ENCODE measurements at regions not wholly inside any gene's neighbourhood (a gene's known extent, or its start where the extent isn't known, plus 50 kb on each side); places are given as distances from the start of the nearest gene placed in this dataset.

DNA sequence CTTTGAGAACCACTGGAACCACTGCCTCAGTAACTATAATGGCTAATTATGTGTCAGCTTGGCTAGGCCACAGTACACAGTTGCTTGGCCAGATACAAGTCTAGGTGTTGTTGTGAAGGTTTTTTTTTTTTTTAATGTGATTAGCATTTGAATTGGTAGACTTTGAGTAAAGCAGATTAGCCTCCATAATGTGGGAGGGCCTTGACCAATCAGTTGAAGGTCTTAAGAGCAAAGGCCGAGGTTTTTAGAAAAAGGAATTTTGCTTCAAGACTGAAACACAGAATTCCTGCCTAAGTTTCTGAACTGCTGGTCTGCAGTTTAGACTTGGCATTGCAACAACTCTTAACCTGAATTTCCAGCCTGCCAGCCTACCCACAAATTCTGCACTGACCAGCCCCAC, 451.6 kb upstream of the AZI2 start:
- TF ChIP-seq, protein P1, sequence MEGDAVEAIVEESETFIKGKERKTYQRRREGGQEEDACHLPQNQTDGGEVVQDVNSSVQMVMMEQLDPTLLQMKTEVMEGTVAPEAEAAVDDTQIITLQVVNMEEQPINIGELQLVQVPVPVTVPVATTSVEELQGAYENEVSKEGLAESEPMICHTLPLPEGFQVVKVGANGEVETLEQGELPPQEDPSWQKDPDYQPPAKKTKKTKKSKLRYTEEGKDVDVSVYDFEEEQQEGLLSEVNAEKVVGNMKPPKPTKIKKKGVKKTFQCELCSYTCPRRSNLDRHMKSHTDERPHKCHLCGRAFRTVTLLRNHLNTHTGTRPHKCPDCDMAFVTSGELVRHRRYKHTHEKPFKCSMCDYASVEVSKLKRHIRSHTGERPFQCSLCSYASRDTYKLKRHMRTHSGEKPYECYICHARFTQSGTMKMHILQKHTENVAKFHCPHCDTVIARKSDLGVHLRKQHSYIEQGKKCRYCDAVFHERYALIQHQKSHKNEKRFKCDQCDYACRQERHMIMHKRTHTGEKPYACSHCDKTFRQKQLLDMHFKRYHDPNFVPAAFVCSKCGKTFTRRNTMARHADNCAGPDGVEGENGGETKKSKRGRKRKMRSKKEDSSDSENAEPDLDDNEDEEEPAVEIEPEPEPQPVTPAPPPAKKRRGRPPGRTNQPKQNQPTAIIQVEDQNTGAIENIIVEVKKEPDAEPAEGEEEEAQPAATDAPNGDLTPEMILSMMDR (IDR thresholded peaks at IDR 0.05), result no peak
- TF ChIP-seq POLR2AphosphoS5 (IDR thresholded peaks at IDR 0.05; ENCODE audit: low read depth, low read length), result no peak
